ENCODE measurements at regions not wholly inside any gene's neighbourhood (a gene's known extent, or its start where the extent isn't known, plus 50 kb on each side); places are given as distances from the start of the nearest gene placed in this dataset.
"Not testable (repeated sequence)": the region's sequence is repeated elsewhere in the genome, so short reads cannot be mapped to it uniquely, and the experiment has no call there.

DNA sequence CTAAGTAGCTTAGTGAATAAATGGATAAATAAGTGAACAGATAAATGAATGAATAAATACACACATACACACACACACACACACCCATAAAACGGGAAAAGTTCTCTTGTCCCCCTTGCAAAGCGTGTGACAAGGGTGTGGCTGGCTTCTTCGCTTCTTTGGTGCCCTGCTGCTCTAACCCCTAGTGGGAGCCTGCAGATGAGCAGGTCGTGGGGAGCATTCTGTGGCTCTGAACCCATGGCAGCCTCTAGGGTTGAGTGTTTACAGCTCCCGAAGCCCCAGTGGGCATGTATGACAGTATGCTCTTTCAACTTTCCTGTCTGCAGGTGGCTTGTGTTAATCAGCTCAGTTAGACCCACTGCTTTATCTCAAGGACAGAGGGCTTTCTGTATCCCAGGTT lies 582.3 kb downstream of the EDEM1 start:
- TF ChIP-seq ZFX (IDR thresholded peaks at IDR 0.05) = no peak
- TF ChIP-seq, protein P1, sequence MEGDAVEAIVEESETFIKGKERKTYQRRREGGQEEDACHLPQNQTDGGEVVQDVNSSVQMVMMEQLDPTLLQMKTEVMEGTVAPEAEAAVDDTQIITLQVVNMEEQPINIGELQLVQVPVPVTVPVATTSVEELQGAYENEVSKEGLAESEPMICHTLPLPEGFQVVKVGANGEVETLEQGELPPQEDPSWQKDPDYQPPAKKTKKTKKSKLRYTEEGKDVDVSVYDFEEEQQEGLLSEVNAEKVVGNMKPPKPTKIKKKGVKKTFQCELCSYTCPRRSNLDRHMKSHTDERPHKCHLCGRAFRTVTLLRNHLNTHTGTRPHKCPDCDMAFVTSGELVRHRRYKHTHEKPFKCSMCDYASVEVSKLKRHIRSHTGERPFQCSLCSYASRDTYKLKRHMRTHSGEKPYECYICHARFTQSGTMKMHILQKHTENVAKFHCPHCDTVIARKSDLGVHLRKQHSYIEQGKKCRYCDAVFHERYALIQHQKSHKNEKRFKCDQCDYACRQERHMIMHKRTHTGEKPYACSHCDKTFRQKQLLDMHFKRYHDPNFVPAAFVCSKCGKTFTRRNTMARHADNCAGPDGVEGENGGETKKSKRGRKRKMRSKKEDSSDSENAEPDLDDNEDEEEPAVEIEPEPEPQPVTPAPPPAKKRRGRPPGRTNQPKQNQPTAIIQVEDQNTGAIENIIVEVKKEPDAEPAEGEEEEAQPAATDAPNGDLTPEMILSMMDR (conservative IDR thresholded peaks at IDR 0.05) = no peak
- H3K27ac ChIP-seq = no peak overlapping the region

DNA sequence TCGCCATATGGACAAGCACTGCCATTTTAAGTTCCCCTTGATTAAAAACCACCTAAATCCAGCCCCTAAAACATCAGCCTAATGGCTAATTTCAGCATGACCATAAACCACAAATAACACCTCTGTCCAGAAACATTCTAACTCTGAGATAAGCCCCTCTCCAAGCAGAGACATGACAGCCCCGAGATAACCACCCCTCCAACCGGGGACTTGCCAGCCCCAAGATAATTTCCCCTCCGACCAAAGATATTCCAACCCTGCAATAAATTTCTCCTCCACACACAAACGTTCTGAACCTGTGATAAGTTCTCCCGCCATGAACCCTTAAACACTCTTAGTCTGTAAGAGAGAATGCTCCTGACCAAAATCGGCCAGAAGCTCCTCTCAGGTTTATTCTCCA lies 586.8 kb downstream of the EDEM1 start:
- H3K27ac ChIP-seq = no peak overlapping the region
- TF ChIP-seq ZFX (IDR thresholded peaks at IDR 0.05) = no peak
- TF ChIP-seq, protein P1 (conservative IDR thresholded peaks at IDR 0.05) = no peak

DNA sequence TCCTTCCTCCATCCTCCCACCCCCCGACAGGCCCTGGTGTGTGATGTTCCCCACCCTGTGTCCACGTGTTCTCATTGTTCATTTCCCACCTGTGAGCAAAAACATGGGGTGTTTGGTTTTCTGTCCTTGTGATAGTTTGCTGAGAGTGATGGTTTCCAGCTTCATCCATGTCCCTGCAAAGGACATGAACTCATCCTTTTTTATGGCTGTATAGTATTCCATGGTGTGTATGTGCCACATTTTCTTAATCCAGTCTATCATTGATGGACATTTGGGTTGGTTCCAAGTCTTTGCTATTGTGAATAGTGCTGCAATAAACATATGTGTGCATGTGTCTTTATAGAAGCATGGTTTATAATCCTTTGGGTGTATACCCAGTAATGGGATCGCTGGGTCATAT lies 587.6 kb downstream of the EDEM1 start:
- H3K27ac ChIP-seq = not testable (repeated sequence)

DNA sequence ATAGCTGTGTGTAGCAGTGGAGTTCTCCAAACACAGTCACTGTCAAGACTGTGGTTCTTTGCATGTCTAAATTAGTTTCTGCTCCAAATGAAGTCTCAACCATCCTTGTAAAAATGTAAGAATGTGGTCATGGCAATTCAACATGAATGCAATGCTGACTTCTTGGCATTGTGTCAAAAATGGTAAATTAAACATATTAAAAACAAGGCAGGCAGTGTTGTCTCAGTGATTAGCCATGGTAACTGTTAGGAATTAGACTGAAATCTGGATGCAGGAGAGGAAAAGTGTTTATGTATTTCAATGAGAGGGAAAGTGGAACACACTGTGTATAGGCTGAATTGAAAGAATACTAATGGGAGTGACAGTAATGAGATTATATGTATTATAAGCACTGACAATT lies 597.2 kb downstream of the EDEM1 start:
- TF ChIP-seq ZFX (IDR thresholded peaks at IDR 0.05) = no peak
- TF ChIP-seq, protein P1 (conservative IDR thresholded peaks at IDR 0.05) = no peak
- no peak overlapping the region for H3K27ac ChIP-seq

DNA sequence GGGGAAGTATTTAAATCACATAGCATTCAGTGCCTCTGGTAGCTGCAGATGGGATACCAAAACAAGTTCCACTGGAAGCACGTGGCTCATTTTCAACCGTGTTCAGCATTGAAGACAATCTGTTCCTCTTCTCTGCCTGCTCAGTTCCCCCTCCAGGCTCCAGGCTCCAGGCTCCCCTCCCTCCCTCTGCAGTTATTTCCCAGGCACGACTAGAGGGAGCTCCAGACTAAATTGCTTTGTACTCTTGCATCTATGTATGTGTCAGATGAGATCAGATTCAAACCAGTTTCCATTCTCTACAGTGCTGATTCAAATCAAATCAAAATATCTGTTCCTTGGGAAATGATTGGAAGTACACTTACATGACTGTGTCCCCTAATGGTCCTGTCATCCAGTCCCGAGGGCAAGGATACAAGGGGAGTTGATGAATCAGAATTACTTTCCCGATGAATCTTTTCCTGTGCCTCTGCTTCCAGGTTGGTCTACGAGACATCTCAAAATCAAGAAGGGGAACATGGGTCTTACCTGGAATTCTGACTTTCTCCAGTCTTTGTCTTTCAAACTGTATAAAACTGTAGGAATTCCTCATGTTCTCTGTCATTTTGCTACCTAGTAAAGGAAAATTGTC lies 600.5 kb downstream of the EDEM1 start:
- TF ChIP-seq ZFX (IDR thresholded peaks at IDR 0.05) = no peak
- TF ChIP-seq, protein P1 (conservative IDR thresholded peaks at IDR 0.05) = peak; percentile 76
- no peak overlapping the region for H3K27ac ChIP-seq

DNA sequence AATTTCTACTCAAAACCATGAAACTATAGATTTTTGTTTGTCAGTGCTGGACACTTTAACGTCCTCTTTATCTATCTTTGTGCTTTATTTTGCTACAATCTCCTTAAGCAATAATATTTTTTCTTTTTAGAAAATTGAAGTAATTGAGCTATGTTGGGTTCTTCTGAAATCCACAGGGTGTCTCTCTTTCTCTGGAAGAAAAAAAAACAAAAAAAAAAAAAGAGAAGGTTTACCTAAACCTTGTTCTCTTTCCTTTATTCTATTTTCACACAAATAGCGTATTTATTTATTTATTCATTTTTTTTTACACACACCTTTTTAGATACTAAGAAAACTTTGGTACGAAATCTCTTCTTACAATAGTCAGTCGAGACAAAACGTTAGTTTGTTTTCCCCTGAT lies 601.0 kb downstream of the EDEM1 start:
- H3K27ac ChIP-seq = no peak overlapping the region
- TF ChIP-seq, protein P1 (conservative IDR thresholded peaks at IDR 0.05) = no peak; the same call in 1 of the 2 replicates
- no peak for TF ChIP-seq ZFX (IDR thresholded peaks at IDR 0.05)

DNA sequence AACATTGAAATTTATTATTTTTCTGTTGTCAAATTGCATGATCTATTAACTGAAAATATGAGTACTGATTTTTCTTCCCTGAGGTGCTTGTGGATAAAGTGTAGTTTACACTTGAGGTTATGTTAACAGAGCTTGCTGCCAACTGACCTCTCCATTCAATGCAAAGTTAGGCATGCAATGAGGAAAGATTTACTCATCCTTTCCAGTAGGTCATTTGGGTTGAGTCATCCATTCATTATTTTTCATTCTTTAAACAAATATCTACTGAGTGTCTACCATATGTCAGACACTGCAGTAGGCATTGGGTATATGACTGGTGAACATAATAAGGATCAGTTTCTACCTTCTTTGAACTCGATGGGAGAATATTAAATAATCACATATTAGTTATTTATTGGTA lies 604.1 kb downstream of the EDEM1 start:
- H3K27ac ChIP-seq = no peak overlapping the region
- no peak for TF ChIP-seq ZFX (IDR thresholded peaks at IDR 0.05)
- TF ChIP-seq, protein P1 (conservative IDR thresholded peaks at IDR 0.05) = no peak

DNA sequence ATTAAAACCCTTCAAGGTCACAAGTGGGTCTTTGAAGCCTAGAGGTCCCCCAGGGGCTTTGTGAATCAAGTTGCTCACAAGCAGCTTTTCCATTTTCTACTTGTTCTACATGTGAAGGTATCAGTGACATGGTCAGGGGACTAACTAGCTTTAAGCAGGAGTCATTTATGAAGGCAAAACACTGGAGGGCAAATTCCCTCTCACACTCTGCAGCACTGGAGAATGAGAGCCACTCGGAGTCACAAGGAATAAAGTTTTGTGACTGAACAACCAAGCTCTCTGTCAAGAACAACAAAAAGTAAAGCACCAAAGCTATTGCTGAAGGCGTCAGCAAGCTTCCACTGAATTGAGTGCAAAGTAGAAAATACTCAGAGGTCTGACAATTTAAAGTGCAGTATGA lies 609.0 kb downstream of the EDEM1 start:
- TF ChIP-seq, protein P1 (conservative IDR thresholded peaks at IDR 0.05) = no peak
- TF ChIP-seq ZFX (IDR thresholded peaks at IDR 0.05) = no peak
- H3K27ac ChIP-seq = no peak overlapping the region
